HG03060 (cell line): ENCODE measurements at regions not wholly inside any gene's neighbourhood (a gene's known extent, or its start where the extent isn't known, plus 50 kb on each side); places are given as distances from the start of the nearest gene placed in this dataset.
"Not testable (repeated sequence)": the region's sequence is repeated elsewhere in the genome, so short reads cannot be mapped to it uniquely, and the experiment has no call there.

Source experiments
- ATAC-seq: cut with Tn5 transposase; IDR thresholded peaks from one replicate; pipeline ENCODE4 v1.9.1; 2021; ENCODE audit warnings: low read depth, moderate number of reproducible peaks; ENCODE audit not compliant: unreplicated experiment

DNA sequence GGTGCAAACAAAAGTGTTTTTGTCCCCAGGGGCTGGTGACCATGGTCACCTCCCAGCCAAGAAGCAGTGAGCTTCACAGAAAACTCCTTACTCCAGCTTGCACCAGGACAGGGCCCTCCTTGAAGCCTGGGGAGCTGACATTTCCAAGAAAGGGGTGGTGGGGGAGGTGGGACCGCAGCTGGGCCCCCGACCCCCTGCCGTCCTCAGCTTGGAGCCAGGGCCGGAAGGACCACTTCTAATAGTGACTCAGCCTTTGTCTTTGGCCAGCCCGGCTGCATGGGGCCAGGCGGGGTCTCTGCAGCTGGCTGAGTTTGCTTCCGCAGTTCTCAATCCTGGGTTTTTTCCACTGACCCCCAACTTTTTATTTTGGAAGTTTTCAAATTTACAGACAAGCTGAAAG, 136.5 kb upstream of the POU3F1 start:
- no peak for ATAC-seq

DNA sequence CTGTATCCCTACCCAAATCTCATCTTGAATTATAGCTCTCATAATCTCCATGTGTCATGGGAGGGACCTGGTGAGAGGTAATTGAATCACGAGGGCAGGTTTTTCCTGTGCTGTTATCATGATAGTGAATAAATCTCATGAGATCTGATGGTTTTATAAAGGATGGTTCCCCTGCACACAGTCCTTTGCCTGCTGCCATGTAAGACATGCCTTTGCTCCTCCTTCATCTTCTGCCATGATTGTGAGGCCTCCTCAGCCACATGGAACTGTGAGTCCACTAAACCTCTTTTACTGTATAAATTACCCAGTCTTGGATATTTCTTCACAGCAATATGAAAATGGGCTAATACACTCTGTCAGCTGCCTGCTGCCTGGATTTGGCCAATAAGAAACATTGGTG, 133.8 kb upstream of the POU3F1 start:
- not testable (repeated sequence) for ATAC-seq

- no peak for ATAC-seq
These were observed 132.9 kb upstream of the POU3F1 start for GRCh38 chr1:38179483-38179882.

- ATAC-seq = no peak
These were observed 131.6 kb upstream of the POU3F1 start for GRCh38 chr1:38178216-38178615.

DNA sequence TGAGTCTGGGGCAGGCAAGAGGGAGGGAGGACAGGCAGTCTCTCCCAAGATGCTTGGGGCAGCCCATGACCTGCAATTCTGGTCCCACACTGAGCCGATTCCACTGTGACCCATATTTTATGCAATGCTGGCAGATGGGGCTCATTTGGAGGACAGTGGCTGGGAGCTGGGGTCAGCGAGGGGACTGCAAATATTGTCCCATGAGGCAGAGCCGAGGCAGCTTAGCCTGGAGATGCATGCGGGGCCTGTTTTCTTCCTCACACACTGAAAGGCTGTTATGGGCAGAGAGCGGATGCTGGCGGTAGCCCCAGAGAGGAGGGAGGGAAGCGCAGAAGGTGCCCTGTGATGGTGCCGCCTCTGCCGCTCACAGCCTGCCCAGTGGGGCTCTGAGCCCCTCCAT, 128.5 kb upstream of the POU3F1 start:
- ATAC-seq = no peak

DNA sequence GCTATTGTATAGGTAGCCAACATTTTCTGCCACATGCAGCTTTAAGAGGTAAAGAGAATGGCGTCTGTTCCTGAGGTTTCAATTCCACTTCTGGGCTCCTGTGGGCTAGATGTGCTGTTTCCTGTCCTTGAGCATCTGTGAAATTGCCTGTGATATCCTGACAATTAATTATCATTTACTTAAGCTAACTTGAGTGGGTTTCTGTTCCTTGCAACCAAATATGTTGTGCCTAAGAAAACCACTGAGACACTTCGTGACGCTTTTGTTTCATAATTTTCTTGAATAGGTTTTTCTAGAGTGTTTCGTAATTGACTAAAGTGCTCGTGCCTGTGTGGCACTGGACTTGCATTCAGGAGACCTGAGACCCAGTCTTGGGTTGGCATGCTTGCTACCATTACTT, 127.3 kb upstream of the POU3F1 start:
- ATAC-seq = no peak

GRCh38 chr1:38173157-38173831, 126.7 kb upstream of the POU3F1 start:
- ATAC-seq = no peak

DNA sequence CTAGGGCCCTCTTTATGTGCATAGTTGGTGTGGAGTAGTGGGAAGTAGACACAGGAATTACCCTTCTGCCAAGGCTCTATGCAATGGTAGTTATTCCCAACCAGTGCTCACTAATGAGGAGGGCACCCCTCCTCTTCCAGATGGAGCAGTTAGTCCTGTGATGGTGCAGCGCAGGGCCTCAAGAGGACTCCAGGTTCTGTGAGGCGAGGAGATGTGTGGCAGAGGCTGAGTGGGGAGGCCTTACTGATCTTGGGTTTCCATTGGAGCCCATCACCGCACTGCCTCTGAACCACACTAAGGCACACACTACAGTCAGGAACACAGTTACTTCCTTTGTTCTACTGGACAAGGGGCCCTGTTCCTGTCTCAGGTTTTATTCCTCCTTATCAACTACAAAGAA, 122.5 kb upstream of the POU3F1 start:
- no peak for ATAC-seq

DNA sequence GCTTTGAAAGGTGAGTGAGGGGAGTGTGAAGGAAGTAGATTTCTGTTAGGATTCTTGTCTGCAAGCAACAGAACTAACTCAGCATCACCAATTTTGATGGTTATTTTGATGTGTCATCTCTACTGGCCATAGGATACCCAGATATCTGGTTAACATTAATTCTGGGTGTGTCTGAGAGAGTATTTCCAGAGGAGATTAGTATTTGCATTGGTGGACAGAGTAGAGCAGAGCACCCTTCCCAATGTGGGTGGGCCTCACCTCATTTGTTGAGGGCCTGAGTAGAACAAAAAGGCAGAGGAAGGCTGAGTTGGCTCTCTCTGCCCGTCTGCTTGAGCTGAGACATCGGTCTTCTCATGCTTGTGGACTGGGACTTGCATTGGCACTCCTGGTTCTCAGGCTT, 121.8 kb upstream of the POU3F1 start:
- no peak for ATAC-seq

DNA sequence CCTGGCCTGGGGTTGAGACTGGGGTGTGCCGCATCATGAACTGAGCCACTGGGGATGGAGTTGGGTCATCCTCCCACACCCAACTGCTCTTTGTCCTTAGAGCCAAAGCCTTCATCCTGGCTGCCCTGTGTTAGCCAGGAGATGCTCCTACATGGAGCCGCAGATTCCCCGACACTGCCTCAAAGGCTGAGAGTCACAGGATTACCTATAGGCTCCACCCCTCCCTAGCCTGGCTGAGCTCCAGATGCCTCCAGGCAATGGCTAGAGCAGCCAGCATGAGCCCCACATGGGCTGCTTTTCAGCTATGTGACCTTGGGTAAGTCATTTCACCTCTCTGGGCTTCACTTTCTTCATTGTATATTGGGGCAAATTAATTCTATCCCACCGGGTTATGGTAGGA, 119.9 kb upstream of the POU3F1 start:
- ATAC-seq = no peak

DNA sequence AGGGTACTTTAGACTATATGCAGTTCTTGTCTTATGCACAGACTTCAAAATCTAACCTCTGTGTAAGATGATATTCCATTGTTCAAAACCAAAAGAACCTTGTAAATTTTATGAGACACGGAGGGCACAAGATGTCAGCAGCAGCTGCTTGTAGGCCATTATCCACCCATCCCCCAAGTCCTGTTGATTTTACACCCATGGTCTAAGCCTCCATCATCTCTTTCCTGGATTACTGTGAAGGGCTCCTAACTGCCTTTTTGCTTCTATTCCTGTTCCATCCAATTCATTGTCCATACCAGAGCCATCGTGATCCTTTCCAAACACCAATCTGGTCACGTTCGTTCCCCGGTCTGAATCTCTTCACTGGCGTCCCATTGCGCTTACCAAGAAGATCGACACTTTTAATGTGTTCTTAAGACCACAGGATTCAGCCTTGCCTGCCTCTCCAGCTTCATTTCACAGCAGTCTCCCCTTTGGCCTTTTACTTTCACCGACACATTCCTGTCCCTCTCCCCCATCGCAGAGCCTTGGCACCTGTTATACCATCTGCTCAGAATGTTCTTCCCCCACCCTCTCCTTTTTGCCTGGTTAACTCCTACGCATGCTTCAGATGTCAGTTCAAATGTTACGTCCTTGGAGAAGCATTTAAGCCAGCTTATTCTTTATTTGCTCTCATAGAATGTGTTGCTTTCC, 107.3 kb upstream of the POU3F1 start:
- ATAC-seq = no peak

- no peak for ATAC-seq
These were observed 106.6 kb upstream of the POU3F1 start for GRCh38 chr1:38153066-38153777.

DNA sequence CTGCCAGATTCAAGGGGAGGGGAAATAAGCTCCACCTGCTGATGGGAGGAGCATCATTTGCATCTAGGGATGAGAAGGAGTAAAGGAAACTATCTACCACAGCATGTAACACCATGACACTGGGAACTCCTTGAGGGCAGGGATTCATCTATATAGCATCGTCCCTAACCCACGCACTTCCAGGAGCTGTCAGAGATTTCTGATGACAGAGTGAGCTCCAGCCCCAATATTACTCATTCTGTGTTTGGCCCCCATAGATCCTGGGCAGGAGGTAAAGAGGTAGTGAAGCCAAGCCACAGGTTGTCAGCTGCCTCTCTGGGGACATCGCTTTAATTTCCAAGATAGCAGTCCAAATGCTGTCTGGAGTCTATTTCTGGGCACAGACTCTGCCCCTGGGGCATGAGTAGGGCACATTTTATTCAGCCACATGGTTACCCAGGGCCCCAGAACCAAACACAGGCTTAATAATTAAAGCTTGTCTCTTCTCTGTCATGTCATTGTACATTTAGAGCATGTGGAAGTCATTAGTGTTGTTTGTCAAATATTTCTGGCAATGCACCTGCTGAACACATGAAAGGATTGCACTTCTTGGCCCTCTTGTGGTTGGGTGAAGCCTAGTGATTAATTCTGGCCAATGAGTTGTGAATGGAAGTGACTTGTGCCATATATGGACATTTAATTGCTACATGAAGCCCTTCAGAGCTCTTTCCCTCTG, 105.9 kb upstream of the POU3F1 start:
- peak; percentile 36 for ATAC-seq

DNA sequence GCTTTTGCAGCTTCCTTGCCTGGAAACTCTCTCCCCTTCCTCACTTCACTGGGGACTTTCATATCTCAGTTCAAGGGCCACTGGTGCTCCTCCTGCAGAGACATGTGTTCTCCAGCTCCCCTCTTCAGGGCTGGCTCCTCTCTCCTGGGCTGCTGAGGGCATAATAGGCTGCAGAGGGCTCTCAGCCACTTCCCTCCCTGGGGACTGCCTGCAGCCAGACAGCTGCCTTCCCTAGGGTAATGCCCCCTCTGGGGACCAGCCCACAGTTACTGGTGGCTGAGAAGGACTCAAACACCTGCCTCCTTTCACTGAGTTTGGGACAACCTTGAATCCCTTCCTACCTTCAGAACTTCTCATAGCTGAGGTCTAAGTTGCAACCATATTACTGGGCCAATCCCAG, 104.8 kb upstream of the POU3F1 start:
- ATAC-seq = no peak

DNA sequence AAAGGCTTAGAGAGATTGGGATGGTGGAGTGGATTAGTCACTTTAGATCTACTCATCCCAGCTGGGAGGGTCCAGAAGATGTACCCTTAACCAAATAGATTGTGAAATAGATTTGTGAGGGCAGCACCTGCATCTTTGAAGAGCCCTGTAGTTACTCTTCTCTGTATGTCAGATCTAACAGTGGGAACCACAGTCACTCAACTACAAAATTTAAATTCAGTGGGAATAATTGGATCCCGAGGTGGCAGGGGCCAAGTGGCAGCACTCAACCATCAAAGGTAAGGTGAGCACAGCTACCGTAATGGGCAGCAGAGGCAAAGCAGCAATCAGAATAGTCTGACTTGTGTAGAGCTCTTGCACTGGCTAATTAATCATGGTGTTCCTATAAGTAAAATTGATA, 99.5 kb upstream of the POU3F1 start:
- ATAC-seq = not testable (repeated sequence)

DNA sequence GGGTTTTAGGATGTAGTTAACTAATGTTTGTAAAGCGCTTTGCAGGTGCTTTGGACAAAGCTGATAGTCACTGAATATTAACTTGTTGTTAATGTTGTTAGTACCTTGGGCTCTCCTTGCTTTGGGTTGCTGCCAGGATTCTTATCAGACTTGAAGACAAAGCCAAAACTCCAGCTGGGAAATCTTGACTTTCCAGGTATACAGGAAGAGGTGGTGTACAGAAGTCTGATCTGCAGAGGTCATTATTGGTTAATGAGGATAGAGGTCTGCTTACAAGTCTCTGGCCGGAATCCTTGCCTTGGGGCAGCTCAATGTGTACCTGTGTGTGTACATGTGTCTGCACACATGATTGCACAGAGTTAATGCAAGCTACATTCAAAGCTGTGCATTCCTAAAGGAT, 96.0 kb upstream of the POU3F1 start:
- no peak for ATAC-seq

DNA sequence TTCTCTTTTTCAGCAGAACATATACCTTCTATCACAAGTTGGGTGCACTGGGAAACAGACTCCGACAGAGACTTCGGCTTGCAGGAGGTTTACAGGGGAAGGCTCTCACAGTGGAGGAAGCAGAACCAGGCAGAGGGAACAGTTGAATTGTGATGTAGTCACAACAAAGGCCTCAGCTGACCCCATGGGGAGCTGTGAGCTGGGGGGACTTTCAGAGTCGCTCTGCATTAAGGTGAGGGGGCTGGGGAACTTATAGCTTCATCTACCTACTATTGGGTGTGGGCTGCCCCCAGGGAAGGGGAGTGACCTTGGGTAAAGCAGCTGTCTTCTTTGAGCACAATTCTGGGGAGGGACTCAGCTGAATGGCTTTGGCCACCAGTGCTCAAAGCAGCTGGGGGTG, 94.9 kb upstream of the POU3F1 start:
- no peak for ATAC-seq

- ATAC-seq = no peak
These were observed 93.3 kb upstream of the POU3F1 start for GRCh38 chr1:38139738-38140487.

DNA sequence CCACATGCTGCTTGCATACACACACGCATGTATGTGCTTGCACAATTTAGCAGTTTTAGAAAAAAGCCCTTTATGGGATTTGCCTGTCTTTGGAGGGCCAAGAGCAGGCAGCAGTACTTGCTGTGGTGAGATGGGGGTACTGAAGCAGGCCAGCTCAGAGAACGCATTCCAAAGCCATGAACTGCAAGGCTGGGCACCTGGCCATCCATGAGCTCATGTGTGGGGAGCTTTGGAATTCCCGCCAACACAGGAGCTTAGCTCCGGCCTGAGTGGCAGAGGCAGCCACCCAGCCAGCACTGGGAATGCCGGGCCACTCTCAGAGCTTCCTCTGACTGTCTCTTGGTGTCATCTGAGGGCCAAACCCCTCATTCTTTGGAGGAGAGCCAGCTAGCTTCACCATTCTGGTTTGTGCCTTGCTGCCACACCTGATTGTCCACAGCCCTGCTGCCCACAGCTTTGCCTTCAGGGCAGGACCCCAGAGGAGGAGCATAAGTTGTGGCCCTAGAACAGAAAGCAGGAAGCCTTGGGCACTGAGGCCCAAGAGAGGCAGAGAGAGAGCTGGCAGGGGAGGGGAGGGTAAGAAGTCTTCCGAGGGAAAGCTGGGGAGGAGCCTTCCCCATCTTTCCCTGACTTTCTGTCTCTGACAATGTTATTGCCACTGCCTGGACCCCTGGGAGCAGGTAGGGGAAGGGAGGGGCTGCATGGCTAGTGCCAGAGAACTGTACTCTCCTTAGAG, 92.1 kb upstream of the POU3F1 start:
- no peak for ATAC-seq

DNA sequence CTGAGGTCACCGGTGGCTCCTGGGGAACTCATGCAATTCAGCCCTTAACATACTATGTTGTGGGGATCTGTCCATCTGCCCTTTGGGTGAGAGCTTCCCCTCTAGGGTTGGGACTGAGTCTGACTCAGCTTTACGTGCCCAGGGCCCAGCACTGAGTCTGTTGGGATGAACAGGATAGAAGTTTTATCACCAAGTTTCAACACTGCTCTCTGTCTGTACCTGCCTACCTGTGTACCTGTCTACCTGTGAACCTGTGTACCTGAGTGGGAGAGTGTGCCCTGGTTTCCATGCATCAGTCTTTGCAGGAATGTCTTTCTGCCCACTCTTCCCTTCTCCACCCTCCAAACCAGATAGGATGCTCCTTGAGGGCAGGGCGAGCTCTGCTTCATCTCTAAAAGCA, 90.6 kb upstream of the POU3F1 start:
- no peak for ATAC-seq
